ENCODE measurements at regions not wholly inside any gene's neighbourhood (a gene's known extent, or its start where the extent isn't known, plus 50 kb on each side); places are given as distances from the start of the nearest gene placed in this dataset.

GRCh38 chr10:35888400-35888799 lies 246.3 kb upstream of the FZD8 start:
- no peak overlapping the region for H3K4me2 ChIP-seq
- ChIA-PET POLR2A (ENCODE audit: unreplicated experiment) (no interaction called here), CTCF (no interaction called here)
- intact Hi-C loops (cut with micrococcal nuclease; ENCODE audit: unreplicated experiment), result no loop called here
- H3K9me2 ChIP-seq (ENCODE audit: insufficient read depth), result no peaks in the 10 kb centered on the region
- no peak for DNase-seq
- H3K9me3 ChIP-seq (ENCODE audit: insufficient read depth, low read depth), result no peaks in the 10 kb centered on the region
- H3K79me2 ChIP-seq (ENCODE audit: low read depth), result no peaks in the 10 kb centered on the region
- no peaks in the 10 kb centered on the region for H4K20me1 ChIP-seq (ENCODE audit: insufficient read depth)
- H3K4me1 ChIP-seq (replicated peaks; ENCODE audit: insufficient read depth), result no peaks in the 10 kb centered on the region
- H3F3A ChIP-seq (ENCODE audit: insufficient read depth, low read depth), result no peaks in the 10 kb centered on the region
- no peak overlapping the region for H2AFZ ChIP-seq
- no peaks in the 10 kb centered on the region for H3K36me3 ChIP-seq (ENCODE audit: low read depth)
- H3K27me3 ChIP-seq (ENCODE audit: insufficient read depth, low read depth), result peaks cover 14% of the 10 kb centered on the region
- no peak overlapping the region for H3K27ac ChIP-seq
- no peak overlapping the region for H3K4me3 ChIP-seq
- TF ChIP-seq EZH2 (IDR thresholded peaks at IDR 0.05; ENCODE audit: low read depth), result no peak
- TF ChIP-seq, protein P1, sequence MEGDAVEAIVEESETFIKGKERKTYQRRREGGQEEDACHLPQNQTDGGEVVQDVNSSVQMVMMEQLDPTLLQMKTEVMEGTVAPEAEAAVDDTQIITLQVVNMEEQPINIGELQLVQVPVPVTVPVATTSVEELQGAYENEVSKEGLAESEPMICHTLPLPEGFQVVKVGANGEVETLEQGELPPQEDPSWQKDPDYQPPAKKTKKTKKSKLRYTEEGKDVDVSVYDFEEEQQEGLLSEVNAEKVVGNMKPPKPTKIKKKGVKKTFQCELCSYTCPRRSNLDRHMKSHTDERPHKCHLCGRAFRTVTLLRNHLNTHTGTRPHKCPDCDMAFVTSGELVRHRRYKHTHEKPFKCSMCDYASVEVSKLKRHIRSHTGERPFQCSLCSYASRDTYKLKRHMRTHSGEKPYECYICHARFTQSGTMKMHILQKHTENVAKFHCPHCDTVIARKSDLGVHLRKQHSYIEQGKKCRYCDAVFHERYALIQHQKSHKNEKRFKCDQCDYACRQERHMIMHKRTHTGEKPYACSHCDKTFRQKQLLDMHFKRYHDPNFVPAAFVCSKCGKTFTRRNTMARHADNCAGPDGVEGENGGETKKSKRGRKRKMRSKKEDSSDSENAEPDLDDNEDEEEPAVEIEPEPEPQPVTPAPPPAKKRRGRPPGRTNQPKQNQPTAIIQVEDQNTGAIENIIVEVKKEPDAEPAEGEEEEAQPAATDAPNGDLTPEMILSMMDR (conservative IDR thresholded peaks at IDR 0.05), result no peak
- BruUV-seq (replicated peaks), result no TSS peak

GRCh38 chr10:35887685-35888084 lies 245.6 kb upstream of the FZD8 start:
- no peak overlapping the region for H3K27ac ChIP-seq
- intact Hi-C loops (cut with micrococcal nuclease; ENCODE audit: unreplicated experiment), result no loop called here

DNA sequence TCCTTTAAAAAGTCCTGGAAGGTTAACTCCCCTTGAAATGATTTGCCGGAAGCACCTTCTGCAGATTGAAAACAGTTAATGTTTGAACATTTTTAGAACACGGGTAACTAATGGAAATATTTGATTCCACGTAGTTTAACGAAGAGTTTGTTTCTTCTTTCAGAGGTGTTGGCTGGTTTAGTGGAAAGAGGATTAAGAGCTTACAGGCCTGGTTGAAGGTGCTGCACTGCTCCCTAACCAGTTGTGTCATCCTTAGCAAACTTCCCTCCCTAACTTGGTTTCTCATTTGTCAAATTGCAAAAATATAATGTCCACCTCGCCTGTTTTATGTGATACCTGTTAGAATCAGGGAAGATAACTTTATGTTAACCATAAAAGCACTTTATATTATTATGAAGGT lies 243.0 kb upstream of the FZD8 start:
- ChIA-PET CTCF (no interaction called here), POLR2A (ENCODE audit: unreplicated experiment) (no interaction called here)
- Histone ChIP-seq H4K20me1 (ENCODE audit: insufficient read depth) (no peaks in the 10 kb centered on the region), H2AFZ (no peak overlapping the region), H3K4me3 (no peak overlapping the region), H3K9me2 (ENCODE audit: insufficient read depth) (no peaks in the 10 kb centered on the region), H3K27ac (no peak overlapping the region), H3K9me3 (ENCODE audit: insufficient read depth, low read depth) (no peaks in the 10 kb centered on the region), H3K4me2 (no peak overlapping the region), H3K36me3 (ENCODE audit: low read depth) (no peaks in the 10 kb centered on the region), H3F3A (ENCODE audit: insufficient read depth, low read depth) (no peaks in the 10 kb centered on the region), H3K79me2 (ENCODE audit: low read depth) (no peaks in the 10 kb centered on the region), H3K27me3 (ENCODE audit: insufficient read depth, low read depth) (peaks cover 39% of the 10 kb centered on the region), H3K4me1 (replicated peaks; ENCODE audit: insufficient read depth) (no peaks in the 10 kb centered on the region)
- BruUV-seq (replicated peaks), result no TSS peak
- intact Hi-C loops (cut with micrococcal nuclease; ENCODE audit: unreplicated experiment), result no loop called here
- TF ChIP-seq, protein P1 (conservative IDR thresholded peaks at IDR 0.05), result no peak
- no peak for TF ChIP-seq EZH2 (IDR thresholded peaks at IDR 0.05; ENCODE audit: low read depth)
- DNase-seq, result no peak

More at GRCh38 chr10:35887685-35888084, 245.6 kb upstream of the FZD8 start:
- H4K20me1 ChIP-seq (ENCODE audit: insufficient read depth), result no peaks in the 10 kb centered on the region
- H3K9me3 ChIP-seq (ENCODE audit: insufficient read depth, low read depth), result no peaks in the 10 kb centered on the region
- TF ChIP-seq, protein P1 (conservative IDR thresholded peaks at IDR 0.05), result no peak
- DNase-seq, result no peak
- no peak overlapping the region for H3K4me2 ChIP-seq
- H3K4me3 ChIP-seq, result no peak overlapping the region
- no peaks in the 10 kb centered on the region for H3K9me2 ChIP-seq (ENCODE audit: insufficient read depth)
- no peaks in the 10 kb centered on the region for H3F3A ChIP-seq (ENCODE audit: insufficient read depth, low read depth)
- CTCF ChIA-PET, result no interaction called here
- POLR2A ChIA-PET (ENCODE audit: unreplicated experiment), result no interaction called here
- H3K79me2 ChIP-seq (ENCODE audit: low read depth), result no peaks in the 10 kb centered on the region
- no peaks in the 10 kb centered on the region for H3K4me1 ChIP-seq (replicated peaks; ENCODE audit: insufficient read depth)
- peaks cover 19% of the 10 kb centered on the region for H3K27me3 ChIP-seq (ENCODE audit: insufficient read depth, low read depth)
- no TSS peak for BruUV-seq (replicated peaks)
- no peaks in the 10 kb centered on the region for H3K36me3 ChIP-seq (ENCODE audit: low read depth)
- no peak overlapping the region for H2AFZ ChIP-seq
